ENCODE measurements at regions not wholly inside any gene's neighbourhood (a gene's known extent, or its start where the extent isn't known, plus 50 kb on each side); places are given as distances from the start of the nearest gene placed in this dataset.
"Not testable (repeated sequence)": the region's sequence is repeated elsewhere in the genome, so short reads cannot be mapped to it uniquely, and the experiment has no call there.

- in situ Hi-C loops (cut with HindIII; ENCODE audit: low sequenced_read_pairs): no loop called here
These were observed 380.2 kb upstream of the ZFHX3 start for GRCh38 chr16:73428121-73428520.

GRCh38 chr16:73427164-73427563 lies 379.2 kb upstream of the ZFHX3 start:
- in situ Hi-C loops (cut with HindIII; ENCODE audit: low sequenced_read_pairs): no loop called here

GRCh38 chr16:73426433-73427160 lies 378.7 kb upstream of the ZFHX3 start:
- in situ Hi-C loops (cut with HindIII; ENCODE audit: low sequenced_read_pairs): no loop called here

GRCh38 chr16:73420676-73421075 lies 372.7 kb upstream of the ZFHX3 start:
- in situ Hi-C loops (cut with HindIII; ENCODE audit: low sequenced_read_pairs): no loop called here

- in situ Hi-C loops (cut with HindIII; ENCODE audit: low sequenced_read_pairs): no loop called here
These were observed 372.3 kb upstream of the ZFHX3 start for GRCh38 chr16:73420244-73420643.

GRCh38 chr16:73418691-73419090 lies 370.8 kb upstream of the ZFHX3 start:
- in situ Hi-C loops (cut with HindIII; ENCODE audit: low sequenced_read_pairs): no loop called here

- in situ Hi-C loops (cut with HindIII; ENCODE audit: low sequenced_read_pairs): no loop called here
These were observed 370.1 kb upstream of the ZFHX3 start for GRCh38 chr16:73418051-73418450.

- in situ Hi-C loops (cut with HindIII; ENCODE audit: low sequenced_read_pairs): no loop called here
These were observed 367.4 kb upstream of the ZFHX3 start for GRCh38 chr16:73415286-73415685.

- in situ Hi-C loops (cut with HindIII; ENCODE audit: low sequenced_read_pairs): no loop called here
These were observed 366.7 kb upstream of the ZFHX3 start for GRCh38 chr16:73414638-73415037.

- in situ Hi-C loops (cut with HindIII; ENCODE audit: low sequenced_read_pairs): no loop called here
These were observed 365.9 kb upstream of the ZFHX3 start for GRCh38 chr16:73413830-73414190.

GRCh38 chr16:73413091-73413829 lies 365.3 kb upstream of the ZFHX3 start:
- in situ Hi-C loops (cut with HindIII; ENCODE audit: low sequenced_read_pairs): no loop called here

GRCh38 chr16:73412416-73412815 lies 364.5 kb upstream of the ZFHX3 start:
- in situ Hi-C loops (cut with HindIII; ENCODE audit: low sequenced_read_pairs): no loop called here

GRCh38 chr16:73408716-73409115 lies 360.8 kb upstream of the ZFHX3 start:
- in situ Hi-C loops (cut with HindIII; ENCODE audit: low sequenced_read_pairs): no loop called here

- in situ Hi-C loops (cut with HindIII; ENCODE audit: low sequenced_read_pairs): no loop called here
These were observed 360.4 kb upstream of the ZFHX3 start for GRCh38 chr16:73408311-73408710.

- in situ Hi-C loops (cut with HindIII; ENCODE audit: low sequenced_read_pairs): no loop called here
These were observed 357.9 kb upstream of the ZFHX3 start for GRCh38 chr16:73405851-73406250.

GRCh38 chr16:73404001-73404400 lies 356.1 kb upstream of the ZFHX3 start:
- in situ Hi-C loops (cut with HindIII; ENCODE audit: low sequenced_read_pairs): no loop called here

- in situ Hi-C loops (cut with HindIII; ENCODE audit: low sequenced_read_pairs): no loop called here
These were observed 355.4 kb upstream of the ZFHX3 start for GRCh38 chr16:73403291-73403690.

- in situ Hi-C loops (cut with HindIII; ENCODE audit: low sequenced_read_pairs): no loop called here
These were observed 353.0 kb upstream of the ZFHX3 start for GRCh38 chr16:73400951-73401350.

GRCh38 chr16:73399997-73400396 lies 352.1 kb upstream of the ZFHX3 start:
- in situ Hi-C loops (cut with HindIII; ENCODE audit: low sequenced_read_pairs): no loop called here

GRCh38 chr16:73399486-73399885 lies 351.6 kb upstream of the ZFHX3 start:
- in situ Hi-C loops (cut with HindIII; ENCODE audit: low sequenced_read_pairs): no loop called here

- in situ Hi-C loops (cut with HindIII; ENCODE audit: low sequenced_read_pairs): not testable (repeated sequence)
These were observed 350.7 kb upstream of the ZFHX3 start for GRCh38 chr16:73398604-73399003.

- in situ Hi-C loops (cut with HindIII; ENCODE audit: low sequenced_read_pairs): no loop called here
These were observed 348.6 kb upstream of the ZFHX3 start for GRCh38 chr16:73396556-73396955.

GRCh38 chr16:73390936-73391335 lies 343.0 kb upstream of the ZFHX3 start:
- in situ Hi-C loops (cut with HindIII; ENCODE audit: low sequenced_read_pairs): no loop called here

All from DLD1 (cell line).